A673 (cell line): ENCODE measurements at regions not wholly inside any gene's neighbourhood (a gene's known extent, or its start where the extent isn't known, plus 50 kb on each side); places are given as distances from the start of the nearest gene placed in this dataset.

Source experiments
- BruUV-seq: library from RNA; stranded (reverse); fragments of 400-500 nt; replicated peaks from 2 replicates; lab custom pipeline; 2021; lab: Mats Ljungman, UMichigan
- CTCF ChIA-PET: fragments of 300-600 bp; sonication (Branson Sonifier 250); formaldehyde crosslinking; loops from one replicate; lab custom pipeline; 2022; ENCODE audit warnings: antibody characterized with exemption; lab: Charles Lee
- POLR2A ChIA-PET: fragments of 300-600 bp; sonication (Branson Sonifier 250); formaldehyde crosslinking; loops from one replicate; lab custom pipeline; 2022; ENCODE audit warnings: antibody characterized with exemption; ENCODE audit not compliant: low non-redundant PET; lab: Charles Lee
- DNase-seq: peaks from one replicate; pipeline ENCODE4 v3.0.0-alpha.2; 2015; ENCODE audit warnings: low spot score
- H3K27ac ChIP-seq: fragments of 200-600 bp; sonication (generic); 2 replicates; pipeline ENCODE4 v1.5.1; 2016; ENCODE audit warnings: mixed run types, low read depth, mild to moderate bottlenecking, mixed read lengths, antibody characterized with exemption, low read length; ENCODE audit not compliant: poor library complexity, severe bottlenecking
- H3K27me3 ChIP-seq: fragments of 200-600 bp; sonication (generic); replicated peaks from 2 replicates; pipeline ENCODE4 v1.6.1; 2017; ENCODE audit warnings: mixed run types, low read depth, mild to moderate bottlenecking, mixed read lengths, antibody characterized with exemption, low read length; ENCODE audit not compliant: insufficient read depth, poor library complexity
- H3K36me3 ChIP-seq: fragments of 200-600 bp; sonication (generic); 2 replicates; pipeline ENCODE4 v1.6.1; 2016; ENCODE audit warnings: mixed run types, mild to moderate bottlenecking, mixed read lengths, antibody characterized with exemption, low read length; ENCODE audit not compliant: insufficient read depth, poor library complexity, severe bottlenecking
- H3K4me1 ChIP-seq: fragments of 200-600 bp; sonication (generic); 2 replicates; pipeline ENCODE4 v1.6.1; 2017; ENCODE audit warnings: mixed run types, mild to moderate bottlenecking, mixed read lengths, antibody characterized with exemption, low read length; ENCODE audit not compliant: insufficient read depth, poor library complexity, severe bottlenecking
- H3K4me3 ChIP-seq: fragments of 200-600 bp; sonication (generic); 2 replicates; pipeline ENCODE4 v1.5.1; 2016; ENCODE audit warnings: low read depth, mixed run types, mild to moderate bottlenecking, mixed read lengths, low read length; ENCODE audit not compliant: poor library complexity, severe bottlenecking
- H3K9me3 ChIP-seq: fragments of 200-600 bp; sonication (generic); 2 replicates; pipeline ENCODE4 v1.6.1; 2016; ENCODE audit warnings: mixed run types, low read depth, mild to moderate bottlenecking, mixed read lengths, antibody characterized with exemption, low read length; ENCODE audit not compliant: poor library complexity, severe bottlenecking
- CTCF ChIP-seq: fragments of 300-800, 200-600 bp; sonication (generic); conservative IDR thresholded peaks from 2 replicates; pipeline ENCODE4 v1.5.1; 2017; ENCODE audit warnings: low read depth, mild to moderate bottlenecking, antibody characterized with exemption, low read length, moderate library complexity, mixed read lengths
- EZH2 ChIP-seq: fragments of 200-600 bp; sonication (generic); IDR thresholded peaks from 2 replicates; pipeline ENCODE4 v1.6.1; 2017; ENCODE audit warnings: borderline replicate concordance, low read depth, mild to moderate bottlenecking, mixed read lengths, antibody characterized with exemption, low read length; ENCODE audit not compliant: poor library complexity, severe bottlenecking
- intact Hi-C: fragments of 100-400 bp; cut with micrococcal nuclease; formaldehyde crosslinking; loops from one replicate; pipeline ENCODE4 v1.10.0; 2022; ENCODE audit not compliant: unreplicated experiment

- H3K36me3 ChIP-seq: no peaks in the 10 kb centered on the region
- no peak for DNase-seq
- TF ChIP-seq CTCF (no peak), EZH2 (no peak)
- H3K9me3 ChIP-seq: no peaks in the 10 kb centered on the region
- no peak overlapping the region for H3K27ac ChIP-seq
- BruUV-seq: no TSS peak
- POLR2A ChIA-PET: no interaction called here
- no peaks in the 10 kb centered on the region for H3K27me3 ChIP-seq
- H3K4me1 ChIP-seq: no peaks in the 10 kb centered on the region
- CTCF ChIA-PET: no interaction called here
- intact Hi-C loops: no loop called here
- no peak overlapping the region for H3K4me3 ChIP-seq
These were observed 64.0 kb downstream of the BMP2 start for GRCh38 chr20:6831461-6831860.

- Histone ChIP-seq H3K36me3 (no peaks in the 10 kb centered on the region), H3K4me1 (no peaks in the 10 kb centered on the region), H3K9me3 (no peaks in the 10 kb centered on the region), H3K4me3 (no peak overlapping the region), H3K27me3 (peaks cover 4% of the 10 kb centered on the region), H3K27ac (no peak overlapping the region)
- no TSS peak for BruUV-seq
- intact Hi-C loops: no loop called here
- CTCF ChIA-PET: no interaction called here
- DNase-seq: no peak
- POLR2A ChIA-PET: no interaction called here
- TF ChIP-seq CTCF: no peak
- TF ChIP-seq EZH2: no peak
These were observed 65.3 kb downstream of the BMP2 start for GRCh38 chr20:6832811-6833210.

GRCh38 chr20:6835609-6836008 is 68.1 kb downstream of the BMP2 start:
- BruUV-seq: no TSS peak
- CTCF ChIA-PET: no interaction called here
- Histone ChIP-seq H3K4me1 (no peaks in the 10 kb centered on the region), H3K27me3 (peaks cover 5% of the 10 kb centered on the region), H3K9me3 (no peaks in the 10 kb centered on the region), H3K4me3 (no peak overlapping the region), H3K27ac (no peak overlapping the region), H3K36me3 (no peaks in the 10 kb centered on the region)
- TF ChIP-seq CTCF: no peak
- TF ChIP-seq EZH2: no peak
- DNase-seq: no peak
- POLR2A ChIA-PET: no interaction called here
- intact Hi-C loops: no loop called here
